PFSK-1 (cell line): ENCODE measurements at regions not wholly inside any gene's neighbourhood (a gene's known extent, or its start where the extent isn't known, plus 50 kb on each side); places are given as distances from the start of the nearest gene placed in this dataset.

ENCODE experiments used
- FOXP2 ChIP-seq: optimal IDR thresholded peaks from 2 replicates; pipeline ENCODE3; 2011; ENCODE audit warnings: borderline replicate concordance, control low read depth, inconsistent platforms; ENCODE audit not compliant: insufficient read depth; ENCODE audit errors: extremely low read length, extremely low read depth
- POLR2AphosphoS5 ChIP-seq: IDR thresholded peaks from 2 replicates; pipeline ENCODE4 v1.6.1; 2012; ENCODE audit warnings: low read depth, mild to moderate bottlenecking, control low read depth, low read length, moderate library complexity
- SIN3A ChIP-seq: IDR thresholded peaks from 2 replicates; pipeline ENCODE4 v1.6.1; 2012; ENCODE audit warnings: mild to moderate bottlenecking, low read length, moderate library complexity, borderline replicate concordance; ENCODE audit not compliant: insufficient read depth
- TAF1 ChIP-seq: IDR thresholded peaks from 2 replicates; pipeline ENCODE4 v1.6.1; 2012; ENCODE audit warnings: low read length, control low read depth, borderline replicate concordance; ENCODE audit not compliant: insufficient read depth
- TF ChIP-seq, protein P1 (sequence below), 2 experiments: IDR thresholded peaks; 2 replicates each; pipeline versions ENCODE4 v1.6.1 to v1.8.0; 2011 to 2012; ENCODE audit warnings: low read depth in 2 of 2, low read length in 2 of 2, control low read depth in 1 of 2, inconsistent platforms in 1 of 2, mild to moderate bottlenecking in 1 of 2, moderate library complexity in 1 of 2; ENCODE audit not compliant: insufficient read depth in 1 of 2

DNA sequence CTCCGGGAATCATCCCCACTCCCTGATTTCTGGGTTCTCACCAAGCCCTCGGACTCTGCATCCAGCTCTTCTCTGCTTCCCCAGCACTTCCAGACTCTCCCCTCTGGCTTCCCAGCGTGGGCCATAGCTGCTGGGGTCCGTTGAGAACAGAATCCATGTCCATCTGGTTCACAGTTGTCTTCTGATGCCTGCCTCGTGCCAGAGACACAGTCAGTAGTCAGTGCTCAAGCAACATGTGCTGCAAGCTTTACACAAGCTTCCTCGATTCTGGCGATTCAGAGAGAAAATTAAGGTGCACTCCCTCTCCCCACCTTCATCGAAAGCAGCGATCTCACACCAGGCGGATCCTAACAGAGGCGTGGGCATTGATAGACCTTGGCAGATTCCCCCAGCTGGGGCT lies 495.5 kb downstream of the TBC1D22A start:
- TF ChIP-seq SIN3A = no peak
- no peak for TF ChIP-seq POLR2AphosphoS5
- TF ChIP-seq TAF1 = no peak
- no peak for TF ChIP-seq FOXP2
- TF ChIP-seq, protein P1, sequence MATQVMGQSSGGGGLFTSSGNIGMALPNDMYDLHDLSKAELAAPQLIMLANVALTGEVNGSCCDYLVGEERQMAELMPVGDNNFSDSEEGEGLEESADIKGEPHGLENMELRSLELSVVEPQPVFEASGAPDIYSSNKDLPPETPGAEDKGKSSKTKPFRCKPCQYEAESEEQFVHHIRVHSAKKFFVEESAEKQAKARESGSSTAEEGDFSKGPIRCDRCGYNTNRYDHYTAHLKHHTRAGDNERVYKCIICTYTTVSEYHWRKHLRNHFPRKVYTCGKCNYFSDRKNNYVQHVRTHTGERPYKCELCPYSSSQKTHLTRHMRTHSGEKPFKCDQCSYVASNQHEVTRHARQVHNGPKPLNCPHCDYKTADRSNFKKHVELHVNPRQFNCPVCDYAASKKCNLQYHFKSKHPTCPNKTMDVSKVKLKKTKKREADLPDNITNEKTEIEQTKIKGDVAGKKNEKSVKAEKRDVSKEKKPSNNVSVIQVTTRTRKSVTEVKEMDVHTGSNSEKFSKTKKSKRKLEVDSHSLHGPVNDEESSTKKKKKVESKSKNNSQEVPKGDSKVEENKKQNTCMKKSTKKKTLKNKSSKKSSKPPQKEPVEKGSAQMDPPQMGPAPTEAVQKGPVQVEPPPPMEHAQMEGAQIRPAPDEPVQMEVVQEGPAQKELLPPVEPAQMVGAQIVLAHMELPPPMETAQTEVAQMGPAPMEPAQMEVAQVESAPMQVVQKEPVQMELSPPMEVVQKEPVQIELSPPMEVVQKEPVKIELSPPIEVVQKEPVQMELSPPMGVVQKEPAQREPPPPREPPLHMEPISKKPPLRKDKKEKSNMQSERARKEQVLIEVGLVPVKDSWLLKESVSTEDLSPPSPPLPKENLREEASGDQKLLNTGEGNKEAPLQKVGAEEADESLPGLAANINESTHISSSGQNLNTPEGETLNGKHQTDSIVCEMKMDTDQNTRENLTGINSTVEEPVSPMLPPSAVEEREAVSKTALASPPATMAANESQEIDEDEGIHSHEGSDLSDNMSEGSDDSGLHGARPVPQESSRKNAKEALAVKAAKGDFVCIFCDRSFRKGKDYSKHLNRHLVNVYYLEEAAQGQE (IDR thresholded peaks at IDR 0.05; ENCODE audit: insufficient read depth in 1 of 2, low read depth in 2 of 2, low read length in 2 of 2) = no peak

DNA sequence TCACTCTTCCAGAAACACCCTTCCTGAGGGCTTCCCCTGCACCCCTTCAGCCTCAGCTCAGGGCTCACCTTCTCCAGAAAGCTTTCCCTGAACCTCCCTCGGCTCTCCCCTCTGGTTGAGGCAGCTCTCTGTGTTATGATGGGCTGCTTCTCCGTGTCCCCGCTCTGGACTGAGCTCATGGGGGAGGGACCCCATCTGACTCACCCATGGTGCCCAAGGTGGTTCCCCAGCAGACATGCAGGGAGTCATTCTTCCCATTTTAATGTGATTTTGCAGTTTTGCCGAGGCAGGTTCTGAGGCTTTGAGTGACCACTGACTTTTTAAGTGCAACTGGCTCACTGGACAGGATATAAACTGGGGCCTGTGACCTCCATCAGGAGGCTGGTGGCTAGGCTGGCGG lies 495.1 kb downstream of the TBC1D22A start:
- TF ChIP-seq SIN3A (no peak), FOXP2 (no peak), POLR2AphosphoS5 (no peak), TAF1 (no peak)
- TF ChIP-seq, protein P1 (IDR thresholded peaks at IDR 0.05; ENCODE audit: insufficient read depth in 1 of 2, low read depth in 2 of 2, low read length in 2 of 2) = no peak

DNA sequence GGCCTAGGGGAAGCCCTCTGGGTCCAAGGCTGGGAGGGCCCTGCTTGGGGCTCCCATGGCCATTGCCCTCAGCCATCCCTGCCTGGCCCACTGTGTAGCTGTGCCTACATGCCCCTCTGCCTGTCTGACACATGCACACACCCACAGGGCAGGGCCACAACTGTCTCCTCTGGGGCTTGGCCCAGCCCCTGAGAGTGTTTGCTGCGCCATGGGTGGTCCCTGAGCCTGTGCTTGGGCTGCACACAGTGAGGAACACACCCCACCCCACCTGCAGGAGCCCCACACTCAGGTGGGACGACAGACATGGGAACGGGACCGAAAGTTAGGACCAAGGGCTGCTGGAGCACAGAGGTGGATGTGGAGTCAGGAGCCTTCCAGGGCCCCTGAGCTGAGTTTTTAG lies 489.5 kb downstream of the TBC1D22A start:
- TF ChIP-seq SIN3A = no peak
- TF ChIP-seq FOXP2 = no peak
- TF ChIP-seq, protein P1 (IDR thresholded peaks at IDR 0.05; ENCODE audit: insufficient read depth in 1 of 2, low read depth in 2 of 2, low read length in 2 of 2) = no peak
- no peak for TF ChIP-seq TAF1

DNA sequence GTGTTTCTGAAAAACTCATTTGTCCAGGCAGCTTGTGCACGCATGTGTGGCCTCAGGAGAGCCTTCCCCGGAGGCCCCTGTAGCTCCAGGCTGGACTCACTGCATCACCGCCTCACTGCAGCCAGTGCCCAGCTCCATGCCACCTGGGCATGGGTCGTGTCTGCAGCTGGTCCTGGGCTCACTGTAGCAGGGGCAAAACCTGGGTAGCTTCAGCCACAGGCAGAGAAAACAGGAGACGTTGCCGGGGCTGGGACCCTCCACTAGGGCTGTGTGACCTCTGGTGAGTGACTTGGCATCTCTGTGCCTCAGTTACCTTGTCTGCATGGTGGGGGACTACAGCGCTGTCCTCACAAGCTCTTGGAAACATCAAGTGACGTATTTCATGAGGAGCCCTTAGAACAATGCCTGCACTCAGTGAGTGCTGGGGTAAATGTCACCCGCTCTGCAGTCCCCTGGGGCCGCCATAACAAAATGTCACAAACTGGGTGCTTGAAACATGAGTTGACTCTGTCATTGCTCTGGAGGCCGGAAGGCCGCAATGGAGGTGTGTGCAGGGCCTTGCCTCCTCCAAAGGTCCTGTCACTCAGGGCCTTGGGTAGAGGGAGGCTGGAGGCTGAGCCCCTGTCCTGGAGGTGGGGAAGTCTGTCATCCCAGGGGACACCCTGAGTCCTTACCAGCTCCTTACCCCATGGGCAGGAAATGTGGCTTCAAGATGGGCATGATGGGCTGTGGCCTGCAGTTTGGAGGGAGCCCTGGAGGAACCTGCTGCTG lies 488.7 kb downstream of the TBC1D22A start:
- TF ChIP-seq FOXP2 (no peak), TAF1 (no peak), POLR2AphosphoS5 (no peak), SIN3A (no peak)
- TF ChIP-seq, protein P1 (IDR thresholded peaks at IDR 0.05; ENCODE audit: insufficient read depth in 1 of 2, low read depth in 2 of 2, low read length in 2 of 2) = no peak

DNA sequence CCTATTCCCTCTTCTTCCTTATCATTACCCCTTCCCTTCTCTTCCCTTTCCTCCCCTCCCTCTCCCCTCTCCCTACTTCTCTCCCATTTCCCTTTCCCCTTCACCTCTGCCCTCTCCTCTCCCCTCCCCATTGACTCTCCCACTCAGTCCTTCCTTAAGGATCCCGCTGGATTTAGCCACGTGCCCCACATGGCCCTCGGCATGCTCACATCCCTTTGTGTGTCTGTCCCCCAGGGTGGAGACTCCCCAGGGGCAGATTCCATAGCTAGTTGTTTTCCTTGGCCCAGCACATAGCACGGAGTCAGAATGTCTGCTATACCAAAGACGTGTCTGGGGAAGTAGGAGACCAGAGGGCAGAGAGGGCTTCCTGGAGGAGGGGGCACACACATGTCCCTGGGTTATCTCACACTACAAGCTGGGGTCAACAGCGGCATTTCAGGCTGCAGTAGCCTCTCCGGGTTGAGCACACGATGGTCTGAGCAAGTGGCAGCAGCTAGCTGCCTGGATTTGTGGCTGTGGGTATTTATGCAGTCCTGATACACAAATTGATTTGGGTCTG lies 487.0 kb downstream of the TBC1D22A start:
- no peak for TF ChIP-seq TAF1
